GM12878 (cell line): ENCODE measurements at regions not wholly inside any gene's neighbourhood (a gene's known extent, or its start where the extent isn't known, plus 50 kb on each side); places are given as distances from the start of the nearest gene placed in this dataset.

Experiments used
- ATAC-seq: fragments of 200-7000 bp; cut with Tn5 transposase; 3 replicates; pipeline ENCODE4 v1.9.1; 2020; ENCODE audit warnings: mild to moderate bottlenecking, moderate library complexity
- BruUV-seq: library from RNA; stranded (reverse); fragments of 400-500 nt; replicated peaks from 2 replicates; lab custom pipeline; 2021; lab: Mats Ljungman, UMichigan
- CTCF ChIA-PET: fragments of 300-600 bp; sonication (Branson Sonifier 250); formaldehyde crosslinking; extraction: SDS; loops from one replicate; lab custom pipeline; 2021; ENCODE audit warnings: inconsistent platforms; lab: Yijun Ruan, JAX
- POLR2A ChIA-PET: fragments of 350-600 bp; formaldehyde crosslinking; extraction: SDS; loops from one replicate; lab custom pipeline; 2021; ENCODE audit warnings: inconsistent platforms; lab: Charles Lee
- RAD21 ChIA-PET: fragments of 300-600 bp; sonication (Branson Sonifier 250); formaldehyde crosslinking; loops from one replicate; lab custom pipeline; 2023; ENCODE audit warnings: antibody characterized with exemption; ENCODE audit not compliant: unreplicated experiment; lab: Charles Lee
- SMC1A ChIA-PET: fragments of 300-600 bp; sonication (Branson Sonifier 250); formaldehyde crosslinking; loops from one replicate; lab custom pipeline; 2023; ENCODE audit not compliant: unreplicated experiment, uncharacterized antibody; lab: Charles Lee
- DNase-seq: peaks from one replicate; pipeline ENCODE4 v3.0.0-alpha.2; 2011; ENCODE audit warnings: low read depth, low spot score
- FAIRE-seq: peaks from 3 replicates; lab custom pipeline; 2011; peaks lifted over from hg19 to GRCh38; lab: Jason Lieb, UNC
- H2AFZ ChIP-seq: 2 replicates; pipeline ENCODE4 v1.6.0; 2011; ENCODE audit warnings: low read depth, low read length, control low read depth; ENCODE audit not compliant: control insufficient read depth
- H3K27ac ChIP-seq: 2 replicates; pipeline ENCODE4 v1.5.1; 2011; ENCODE audit warnings: control low read depth; ENCODE audit not compliant: control insufficient read depth, insufficient read depth
- H3K27me3 ChIP-seq, 2 experiments: replicated peaks in 1 of 2; 2 replicates each; pipeline versions ENCODE4 v1.6.0 to v1.6.1; 2011; ENCODE audit warnings: low read length in 1 of 2; ENCODE audit not compliant: control insufficient read depth in 2 of 2, insufficient read depth in 2 of 2
- H3K36me3 ChIP-seq, 2 experiments: 2 replicates each; pipeline ENCODE4 v1.5.1; 2011; ENCODE audit warnings: low read length in 1 of 2; ENCODE audit not compliant: control insufficient read depth in 2 of 2, insufficient read depth in 2 of 2
- H3K4me1 ChIP-seq: 2 replicates; pipeline ENCODE4 v1.6.1; 2011; ENCODE audit warnings: mild to moderate bottlenecking, low read length, moderate library complexity, mixed read lengths; ENCODE audit not compliant: control insufficient read depth, insufficient read depth
- H3K4me2 ChIP-seq: 2 replicates; pipeline ENCODE4 v1.6.0; 2011; ENCODE audit warnings: control low read depth; ENCODE audit not compliant: control insufficient read depth, insufficient read depth
- H3K4me3 ChIP-seq: fragments of 200-600 bp; sonication (generic); 2 replicates; pipeline ENCODE4 v1.5.1; 2016
- H3K79me2 ChIP-seq: 2 replicates; pipeline ENCODE4 v1.6.0; 2011; ENCODE audit warnings: low read length; ENCODE audit not compliant: control insufficient read depth, insufficient read depth
- H3K9ac ChIP-seq: 2 replicates; pipeline ENCODE4 v1.8.0; 2011; ENCODE audit warnings: low read length, control low read depth, mixed read lengths; ENCODE audit not compliant: control insufficient read depth, insufficient read depth
- H3K9me3 ChIP-seq: replicated peaks from 3 replicates; pipeline ENCODE4 v1.5.1; 2011; ENCODE audit warnings: mild to moderate bottlenecking, low read length; ENCODE audit not compliant: control insufficient read depth, insufficient read depth
- H4K20me1 ChIP-seq: 2 replicates; pipeline ENCODE4 v1.6.0; 2011; ENCODE audit not compliant: control insufficient read depth, insufficient read depth
- ATF7 ChIP-seq: fragments of 450-650 bp; IDR thresholded peaks from 2 replicates; pipeline ENCODE4 v1.6.1; 2016; ENCODE audit warnings: low read depth, mild to moderate bottlenecking
- DPF2 ChIP-seq: fragments of 450-650 bp; IDR thresholded peaks from 2 replicates; pipeline ENCODE4 v1.6.1; 2017; ENCODE audit warnings: mild to moderate bottlenecking
- IRF3 ChIP-seq: fragments of 450-650 bp; IDR thresholded peaks from 2 replicates; pipeline ENCODE4 v1.6.1; 2014; ENCODE audit warnings: mild to moderate bottlenecking
- IRF4 ChIP-seq: IDR thresholded peaks from 2 replicates; pipeline ENCODE4 v1.6.1; 2011; ENCODE audit warnings: low read depth, low read length
- MLLT1 ChIP-seq: fragments of 450-650 bp; IDR thresholded peaks from 2 replicates; pipeline ENCODE4 v1.6.1; 2016; ENCODE audit warnings: mild to moderate bottlenecking
- NFIC ChIP-seq: IDR thresholded peaks from 2 replicates; pipeline ENCODE4 v1.6.1; 2012; ENCODE audit warnings: low read depth, mild to moderate bottlenecking, inconsistent platforms, low read length, moderate library complexity
- NR2C1 ChIP-seq: fragments of 450-650 bp; IDR thresholded peaks from 2 replicates; pipeline ENCODE4 v1.6.1; 2017; ENCODE audit warnings: antibody characterized with exemption, mild to moderate bottlenecking, moderate library complexity
- SMAD5 ChIP-seq: IDR thresholded peaks from 2 replicates; pipeline ENCODE4 v1.6.1; 2016; ENCODE audit warnings: antibody characterized with exemption, low read depth
- ZNF592 ChIP-seq: fragments of 450-650 bp; IDR thresholded peaks from 2 replicates; pipeline ENCODE4 v1.6.1; 2017; ENCODE audit warnings: mild to moderate bottlenecking, moderate library complexity
- WGBS: methylation state at CpG from one replicate; pipeline ENCODE4 v1.1.6; 2016; ENCODE audit warnings: low lambda C conversion rate; ENCODE audit not compliant: insufficient replicate concordance, insufficient coverage; ENCODE audit errors: missing lambda C conversion rate; 5-methylcytosine and 5-hydroxymethylcytosine counted together
- in situ Hi-C: fragments of 300-500 bp; cut with MboI; formaldehyde crosslinking; loops from 9 replicates; pipeline ENCODE4 v1.14.3; 2018; ENCODE audit warnings: mixed read lengths
- intact Hi-C: fragments of 100-400 bp; cut with micrococcal nuclease; formaldehyde crosslinking; loops from one replicate; pipeline ENCODE4 v1.14.2; 2022; ENCODE audit not compliant: unreplicated experiment

GRCh38 chr20:50293284-50294139 lies 102.9 kb downstream of the CEBPB start:
- Histone ChIP-seq H3K4me1 (peaks cover 3% of the 10 kb centered on the region), H3K79me2 (no peaks in the 10 kb centered on the region), H3K27ac (no peak overlapping the region), H3K36me3 (no peaks in the 10 kb centered on the region), H2AFZ (no peak overlapping the region), H3K9me3 (no peaks in the 10 kb centered on the region), H3K9ac (no peak overlapping the region), H3K27me3 (no peaks in the 10 kb centered on the region), H4K20me1 (no peaks in the 10 kb centered on the region), H3K4me2 (no peak overlapping the region), H3K4me3 (no peak overlapping the region)
- ChIA-PET SMC1A (no interaction called here), POLR2A (no interaction called here), CTCF (no interaction called here), RAD21 (no interaction called here)
- in situ Hi-C loops (no loop called here), intact Hi-C loops (no loop called here)
- 62% methylated on average over 19 of the region's 21 CpGs for WGBS
- ATAC-seq (no peak), FAIRE-seq (no peak), DNase-seq (no peak)
- BruUV-seq: no TSS peak
- TF ChIP-seq NR2C1 (no peak), ATF7 (no peak), DPF2 (no peak), IRF4 (no peak), SMAD5 (no peak), NFIC (no peak), IRF3 (no peak), MLLT1 (no peak), ZNF592 (no peak)
